ENCODE measurements at regions not wholly inside any gene's neighbourhood (a gene's known extent, or its start where the extent isn't known, plus 50 kb on each side); places are given as distances from the start of the nearest gene placed in this dataset.

DNA sequence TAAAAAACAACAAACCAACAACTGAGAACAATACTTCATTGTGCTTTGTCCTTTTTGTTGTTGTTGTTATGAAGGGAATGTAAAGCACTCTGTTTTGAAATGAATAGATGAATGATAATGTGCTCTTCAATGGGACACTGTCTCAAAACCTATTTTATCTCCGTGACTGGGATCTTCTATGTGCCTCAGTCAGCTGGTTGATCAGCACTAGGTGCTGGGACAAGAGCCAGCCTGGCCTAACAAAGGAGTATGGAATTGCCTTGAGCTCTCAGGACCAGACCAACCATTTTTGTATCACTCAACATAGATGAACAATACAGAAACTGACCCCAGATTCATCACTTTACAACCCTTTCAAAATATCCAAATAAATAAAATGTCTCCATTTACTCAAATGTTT lies 440.2 kb downstream of the KCNJ2 start:
- Mint-ChIP-seq H3K27ac (no peak overlapping the region), H3K4me1 (no peaks in the 10 kb centered on the region), H3K9me3 (peaks cover 4% of the 10 kb centered on the region), H3K4me3 (no peak overlapping the region), H3K27me3 (no peaks in the 10 kb centered on the region), H3K36me3 (no peaks in the 10 kb centered on the region)
- DNase-seq (ENCODE audit: low spot score in 2 of 2) (no peak), ATAC-seq (ENCODE audit: low read depth) (no peak)

DNA sequence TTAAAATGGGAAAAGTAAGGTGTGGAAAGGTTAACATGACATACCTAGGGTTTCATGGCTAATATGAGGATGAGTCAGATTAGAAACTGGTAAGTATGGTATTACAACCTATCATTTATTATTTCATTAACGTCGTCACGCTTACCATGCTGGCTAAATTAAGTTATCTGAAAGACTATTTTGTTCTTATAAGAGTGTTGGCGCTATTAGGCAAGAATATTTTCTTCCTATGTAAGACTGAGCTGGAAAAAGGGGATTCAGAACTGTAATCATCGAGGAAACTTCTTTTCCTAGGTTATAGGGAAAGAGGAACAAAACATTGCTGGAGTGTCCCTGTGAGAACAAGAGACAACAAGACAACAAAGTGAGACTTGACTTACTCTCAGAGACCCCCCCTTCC lies 440.8 kb downstream of the KCNJ2 start:
- Mint-ChIP-seq H3K27ac (no peak overlapping the region), H3K4me1 (no peaks in the 10 kb centered on the region), H3K9me3 (peaks cover 5% of the 10 kb centered on the region), H3K4me3 (no peak overlapping the region), H3K27me3 (no peaks in the 10 kb centered on the region), H3K36me3 (no peaks in the 10 kb centered on the region)
- DNase-seq (ENCODE audit: low spot score in 2 of 2) (no peak), ATAC-seq (ENCODE audit: low read depth) (no peak)

DNA sequence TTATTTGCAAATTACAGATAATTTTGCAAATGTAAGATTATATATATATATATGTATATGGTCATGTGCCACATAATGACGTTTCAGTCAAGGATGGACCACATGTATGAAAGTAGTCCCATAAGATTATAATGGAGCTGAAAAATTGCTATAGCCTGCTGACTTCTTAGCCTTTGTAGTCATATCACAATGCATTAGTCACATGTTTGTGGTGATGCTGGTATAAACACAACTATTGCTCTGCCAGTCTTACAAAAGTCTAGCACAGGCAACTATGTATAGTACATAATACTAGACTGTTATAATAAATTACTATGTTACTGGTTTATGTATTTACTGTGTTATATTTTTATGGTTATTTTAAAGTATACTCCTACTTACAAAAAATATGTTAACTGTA lies 444.3 kb downstream of the KCNJ2 start:
- H3K36me3 Mint-ChIP-seq, result no peaks in the 10 kb centered on the region
- no peaks in the 10 kb centered on the region for H3K27me3 Mint-ChIP-seq
- no peaks in the 10 kb centered on the region for H3K4me1 Mint-ChIP-seq
- no peak overlapping the region for H3K4me3 Mint-ChIP-seq
- ATAC-seq (ENCODE audit: low read depth) (no peak), DNase-seq (ENCODE audit: low spot score in 2 of 2) (no peak)
- no peak overlapping the region for H3K27ac Mint-ChIP-seq
- peaks cover 6% of the 10 kb centered on the region for H3K9me3 Mint-ChIP-seq

- Mint-ChIP-seq H3K4me1 (no peaks in the 10 kb centered on the region), H3K9me3 (peaks cover 8% of the 10 kb centered on the region), H3K27me3 (no peaks in the 10 kb centered on the region), H3K4me3 (no peak overlapping the region), H3K27ac (no peak overlapping the region), H3K36me3 (no peaks in the 10 kb centered on the region)
- ATAC-seq (ENCODE audit: low read depth), result no peak
- no peak for DNase-seq (ENCODE audit: low spot score in 2 of 2)
These were observed 446.5 kb downstream of the KCNJ2 start for GRCh38 chr17:70615831-70616230.

GRCh38 chr17:70618641-70619040 lies 449.3 kb downstream of the KCNJ2 start:
- no peak overlapping the region for H3K4me3 Mint-ChIP-seq
- no peaks in the 10 kb centered on the region for H3K4me1 Mint-ChIP-seq
- peaks cover 4% of the 10 kb centered on the region for H3K9me3 Mint-ChIP-seq
- no peak for DNase-seq (ENCODE audit: low spot score in 2 of 2)
- H3K36me3 Mint-ChIP-seq, result no peaks in the 10 kb centered on the region
- no peak overlapping the region for H3K27ac Mint-ChIP-seq
- ATAC-seq (ENCODE audit: low read depth), result no peak
- no peaks in the 10 kb centered on the region for H3K27me3 Mint-ChIP-seq

- Mint-ChIP-seq H3K27me3 (no peaks in the 10 kb centered on the region), H3K27ac (no peak overlapping the region), H3K4me1 (no peaks in the 10 kb centered on the region), H3K4me3 (no peak overlapping the region), H3K36me3 (no peaks in the 10 kb centered on the region), H3K9me3 (peaks cover 2% of the 10 kb centered on the region)
- no peak for DNase-seq (ENCODE audit: low spot score in 2 of 2)
- ATAC-seq (ENCODE audit: low read depth), result no peak
These were observed 452.2 kb downstream of the KCNJ2 start for GRCh38 chr17:70621566-70621965.

GRCh38 chr17:70622368-70623260 lies 453.3 kb downstream of the KCNJ2 start:
- Mint-ChIP-seq H3K9me3 (peaks cover 3% of the 10 kb centered on the region), H3K4me3 (no peak overlapping the region), H3K4me1 (no peaks in the 10 kb centered on the region), H3K27ac (no peak overlapping the region), H3K36me3 (no peaks in the 10 kb centered on the region), H3K27me3 (no peaks in the 10 kb centered on the region)
- no peak for DNase-seq (ENCODE audit: low spot score in 2 of 2)
- ATAC-seq (ENCODE audit: low read depth), result no peak

- Mint-ChIP-seq H3K9me3 (peaks cover 1% of the 10 kb centered on the region), H3K36me3 (no peaks in the 10 kb centered on the region), H3K27ac (no peak overlapping the region), H3K27me3 (no peaks in the 10 kb centered on the region), H3K4me3 (no peak overlapping the region), H3K4me1 (no peaks in the 10 kb centered on the region)
- DNase-seq (ENCODE audit: low spot score in 2 of 2) (no peak), ATAC-seq (ENCODE audit: low read depth) (no peak)
These were observed 454.9 kb downstream of the KCNJ2 start for GRCh38 chr17:70624211-70624610.

DNA sequence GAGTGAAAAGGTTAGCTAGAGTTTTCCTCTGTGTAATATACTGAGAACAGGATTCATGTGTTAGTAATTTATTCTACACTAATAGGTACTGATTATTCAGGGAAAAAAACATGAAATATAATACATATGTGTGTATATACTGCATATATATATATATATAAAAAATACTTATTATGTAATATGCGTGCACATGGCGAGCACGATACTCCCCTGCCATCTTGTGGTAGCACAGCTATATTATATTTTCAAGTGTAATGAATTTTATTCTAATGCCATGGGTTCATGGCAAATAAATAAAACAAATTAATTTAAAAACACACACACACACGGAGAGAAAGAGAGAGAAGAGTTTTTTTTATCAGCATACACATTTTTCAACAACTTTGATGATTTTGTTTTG lies 460.6 kb downstream of the KCNJ2 start:
- DNase-seq (ENCODE audit: low spot score in 2 of 2) (no peak), ATAC-seq (ENCODE audit: low read depth) (no peak)
- Mint-ChIP-seq H3K4me1 (no peaks in the 10 kb centered on the region), H3K27ac (no peak overlapping the region), H3K9me3 (peaks cover 1% of the 10 kb centered on the region), H3K4me3 (no peak overlapping the region), H3K36me3 (no peaks in the 10 kb centered on the region), H3K27me3 (no peaks in the 10 kb centered on the region)

DNA sequence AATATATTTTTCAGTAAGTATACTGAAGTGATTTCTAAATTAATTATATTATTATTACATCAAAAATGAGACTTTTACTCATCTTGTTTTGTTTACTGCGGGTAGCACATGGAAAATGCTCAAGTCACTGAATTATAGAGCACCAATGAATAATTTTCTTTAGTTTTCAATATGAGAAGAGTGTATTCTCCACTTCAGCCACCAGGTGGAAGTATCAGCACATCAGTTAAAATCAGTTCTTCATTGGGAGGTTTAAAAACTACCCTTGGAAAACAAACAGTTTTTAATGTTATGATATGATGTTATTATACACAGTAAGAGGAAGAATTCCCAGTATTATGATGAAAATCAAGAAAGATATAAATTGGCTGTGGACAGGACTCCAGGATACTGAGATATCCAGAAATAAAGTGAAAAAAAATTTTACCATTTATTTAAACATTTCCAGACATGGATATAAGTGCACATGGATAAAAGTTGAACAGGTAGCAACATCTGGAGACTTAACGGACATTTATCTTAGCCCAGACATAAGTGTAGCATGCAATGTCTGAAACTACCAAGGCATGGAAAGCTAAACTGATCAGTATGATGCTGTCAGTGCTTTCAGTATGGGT lies 467.3 kb downstream of the KCNJ2 start:
- no peaks in the 10 kb centered on the region for H3K36me3 Mint-ChIP-seq
- H3K4me1 Mint-ChIP-seq, result no peaks in the 10 kb centered on the region
- H3K4me3 Mint-ChIP-seq, result no peak overlapping the region
- no peaks in the 10 kb centered on the region for H3K27me3 Mint-ChIP-seq
- no peak overlapping the region for H3K27ac Mint-ChIP-seq
- DNase-seq (ENCODE audit: low spot score in 2 of 2) (no peak), ATAC-seq (ENCODE audit: low read depth) (no peak)
- no peaks in the 10 kb centered on the region for H3K9me3 Mint-ChIP-seq

DNA sequence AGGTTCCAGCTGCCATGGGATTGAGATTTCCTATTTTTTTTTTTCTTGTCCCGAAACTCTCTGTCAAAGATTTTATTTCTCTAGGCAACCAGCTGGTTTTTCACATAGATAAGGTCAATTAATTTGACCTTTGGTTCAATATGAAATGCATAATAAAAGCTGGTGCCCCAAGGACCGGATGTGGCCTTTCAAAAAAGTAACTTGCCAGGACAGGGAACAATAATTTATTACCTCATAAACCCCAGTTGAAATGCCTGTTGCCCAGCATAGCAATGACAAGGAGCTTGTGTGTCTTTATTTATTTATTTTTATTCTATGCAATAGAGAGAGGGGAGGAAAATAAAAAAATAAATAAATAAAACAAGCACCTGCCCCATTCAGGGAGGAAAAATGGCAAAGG lies 472.7 kb downstream of the KCNJ2 start:
- ATAC-seq (ENCODE audit: low read depth) (no peak), DNase-seq (ENCODE audit: low spot score in 2 of 2) (no peak)
- no peaks in the 10 kb centered on the region for H3K27me3 Mint-ChIP-seq
- no peaks in the 10 kb centered on the region for H3K36me3 Mint-ChIP-seq
- peaks cover 4% of the 10 kb centered on the region for H3K9me3 Mint-ChIP-seq
- no peak overlapping the region for H3K27ac Mint-ChIP-seq
- H3K4me1 Mint-ChIP-seq, result no peaks in the 10 kb centered on the region
- no peak overlapping the region for H3K4me3 Mint-ChIP-seq

DNA sequence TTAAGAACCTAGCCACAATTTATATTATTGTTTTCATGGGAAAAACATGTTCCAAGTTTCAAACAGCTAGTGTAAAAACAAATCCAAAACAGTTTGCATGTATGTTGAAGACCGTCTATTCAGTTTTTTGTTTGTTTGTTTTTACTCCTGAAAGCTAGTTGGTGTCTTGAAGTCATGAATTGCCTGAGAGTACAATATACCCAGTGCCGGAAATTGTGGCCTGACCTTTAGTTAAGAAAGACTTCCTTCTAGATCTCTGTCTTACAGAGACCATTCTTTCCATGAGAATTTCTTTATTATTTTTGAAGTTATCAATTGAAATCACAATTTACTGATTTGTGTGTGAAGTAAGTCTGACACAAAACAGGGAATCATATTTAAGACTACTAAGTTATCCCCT lies 474.8 kb downstream of the KCNJ2 start:
- no peak overlapping the region for H3K4me3 Mint-ChIP-seq
- no peaks in the 10 kb centered on the region for H3K36me3 Mint-ChIP-seq
- H3K9me3 Mint-ChIP-seq, result peaks cover 4% of the 10 kb centered on the region
- H3K27me3 Mint-ChIP-seq, result no peaks in the 10 kb centered on the region
- no peak overlapping the region for H3K27ac Mint-ChIP-seq
- no peaks in the 10 kb centered on the region for H3K4me1 Mint-ChIP-seq
- DNase-seq (ENCODE audit: low spot score in 2 of 2) (no peak), ATAC-seq (ENCODE audit: low read depth) (no peak)

DNA sequence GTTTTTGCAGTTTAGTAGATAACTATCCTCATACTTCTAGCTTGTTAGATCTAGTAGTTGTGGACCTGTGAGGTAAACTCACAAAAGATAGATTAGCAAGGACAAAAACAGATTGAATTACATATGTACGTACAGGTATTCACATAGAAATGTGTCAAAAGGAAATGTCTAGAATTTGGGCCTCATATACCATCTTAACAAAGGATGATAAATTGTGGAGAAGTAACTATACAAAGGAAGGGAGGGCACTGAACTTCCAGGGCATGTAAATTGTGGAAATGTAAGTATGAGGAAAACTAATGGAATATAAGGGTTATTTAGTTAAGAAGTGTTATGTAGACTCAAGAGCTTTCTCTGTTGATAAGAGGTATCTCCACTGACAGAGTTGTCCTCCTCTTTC lies 477.3 kb downstream of the KCNJ2 start:
- Mint-ChIP-seq H3K27ac (no peak overlapping the region), H3K36me3 (no peaks in the 10 kb centered on the region), H3K4me1 (no peaks in the 10 kb centered on the region), H3K27me3 (no peaks in the 10 kb centered on the region), H3K4me3 (no peak overlapping the region), H3K9me3 (peaks cover 4% of the 10 kb centered on the region)
- DNase-seq (ENCODE audit: low spot score in 2 of 2), result no peak
- ATAC-seq (ENCODE audit: low read depth), result no peak

- Mint-ChIP-seq H3K36me3 (no peaks in the 10 kb centered on the region), H3K9me3 (peaks cover 4% of the 10 kb centered on the region), H3K27ac (no peak overlapping the region), H3K4me3 (no peak overlapping the region), H3K27me3 (no peaks in the 10 kb centered on the region), H3K4me1 (no peaks in the 10 kb centered on the region)
- ATAC-seq (ENCODE audit: low read depth), result no peak
- no peak for DNase-seq (ENCODE audit: low spot score in 2 of 2)
These were observed 478.8 kb downstream of the KCNJ2 start for GRCh38 chr17:70648166-70648565.

- no peak overlapping the region for H3K4me3 Mint-ChIP-seq
- peaks cover 2% of the 10 kb centered on the region for H3K9me3 Mint-ChIP-seq
- H3K27ac Mint-ChIP-seq, result no peak overlapping the region
- no peaks in the 10 kb centered on the region for H3K36me3 Mint-ChIP-seq
- no peaks in the 10 kb centered on the region for H3K27me3 Mint-ChIP-seq
- H3K4me1 Mint-ChIP-seq, result no peaks in the 10 kb centered on the region
- no peak for ATAC-seq (ENCODE audit: low read depth)
- no peak for DNase-seq (ENCODE audit: low spot score in 2 of 2)
These were observed 484.5 kb downstream of the KCNJ2 start for GRCh38 chr17:70653850-70654249.

Measured in memory B cell (primary cell).